GM18498 (cell line): ENCODE measurements at regions not wholly inside any gene's neighbourhood (a gene's known extent, or its start where the extent isn't known, plus 50 kb on each side); places are given as distances from the start of the nearest gene placed in this dataset.
"Not testable (repeated sequence)": the region's sequence is repeated elsewhere in the genome, so short reads cannot be mapped to it uniquely, and the experiment has no call there.

Experiments
- ATAC-seq: cut with Tn5 transposase; IDR thresholded peaks from one replicate; pipeline ENCODE4 v1.9.1; 2021; ENCODE audit warnings: mild to moderate bottlenecking, moderate library complexity; ENCODE audit not compliant: unreplicated experiment

- no peak for ATAC-seq
Measured at GRCh38 chr1:71345491-71345890, 264.7 kb upstream of the ZRANB2 start.

GRCh38 chr1:71343686-71344416, 263.0 kb upstream of the ZRANB2 start:
- no peak for ATAC-seq

GRCh38 chr1:71339238-71339637, 258.4 kb upstream of the ZRANB2 start:
- no peak for ATAC-seq

GRCh38 chr1:71330991-71331390, 250.2 kb upstream of the ZRANB2 start:
- no peak for ATAC-seq

GRCh38 chr1:71324671-71325267, 243.9 kb upstream of the ZRANB2 start:
- no peak for ATAC-seq

GRCh38 chr1:71312545-71312944, 231.7 kb upstream of the ZRANB2 start:
- no peak for ATAC-seq

GRCh38 chr1:71311376-71311775, 230.5 kb upstream of the ZRANB2 start:
- no peak for ATAC-seq

- ATAC-seq: peak; percentile 69
Measured at GRCh38 chr1:71307451-71307850, 226.6 kb upstream of the ZRANB2 start.

GRCh38 chr1:71304125-71304524, 223.3 kb upstream of the ZRANB2 start:
- ATAC-seq: no peak

- ATAC-seq: no peak
Measured at GRCh38 chr1:71303617-71304041, 222.8 kb upstream of the ZRANB2 start.

GRCh38 chr1:71298633-71299032, 217.8 kb upstream of the ZRANB2 start:
- ATAC-seq: no peak

GRCh38 chr1:71296551-71297134, 215.8 kb upstream of the ZRANB2 start:
- no peak for ATAC-seq

- no peak for ATAC-seq
Measured at GRCh38 chr1:71295350-71295749, 214.5 kb upstream of the ZRANB2 start.

- no peak for ATAC-seq
Measured at GRCh38 chr1:71294178-71294577, 213.3 kb upstream of the ZRANB2 start.

- no peak for ATAC-seq
Measured at GRCh38 chr1:71292203-71292602, 211.4 kb upstream of the ZRANB2 start.

- ATAC-seq: not testable (repeated sequence)
Measured at GRCh38 chr1:71290506-71291237, 209.8 kb upstream of the ZRANB2 start.

GRCh38 chr1:71285529-71285928, 204.7 kb upstream of the ZRANB2 start:
- no peak for ATAC-seq

GRCh38 chr1:71276466-71276865, 195.6 kb upstream of the ZRANB2 start:
- no peak for ATAC-seq

- no peak for ATAC-seq
Measured at GRCh38 chr1:71273334-71273733, 192.5 kb upstream of the ZRANB2 start.

GRCh38 chr1:71270394-71270915, 189.6 kb upstream of the ZRANB2 start:
- ATAC-seq: no peak

GRCh38 chr1:71269818-71270217, 189.0 kb upstream of the ZRANB2 start:
- ATAC-seq: no peak
